Epithelial cell of esophagus (primary cell): ENCODE measurements at regions not wholly inside any gene's neighbourhood (a gene's known extent, or its start where the extent isn't known, plus 50 kb on each side); places are given as distances from the start of the nearest gene placed in this dataset.

ENCODE experiments used
- DNase-seq: peaks from one replicate; pipeline ENCODE4 v3.0.0; 2010; ENCODE audit warnings: low read depth
- H3K4me3 ChIP-seq: 2 replicates; pipeline ENCODE4 v1.5.1; 2011; ENCODE audit warnings: mild to moderate bottlenecking, low read length, control low read depth
- TF ChIP-seq, protein P1 (sequence below): IDR thresholded peaks from 2 replicates; pipeline ENCODE4 v1.5.1; 2011; ENCODE audit warnings: low read depth, mild to moderate bottlenecking, low read length, control low read depth, inconsistent platforms; ENCODE audit not compliant: insufficient read depth; ENCODE audit errors: missing control alignments

DNA sequence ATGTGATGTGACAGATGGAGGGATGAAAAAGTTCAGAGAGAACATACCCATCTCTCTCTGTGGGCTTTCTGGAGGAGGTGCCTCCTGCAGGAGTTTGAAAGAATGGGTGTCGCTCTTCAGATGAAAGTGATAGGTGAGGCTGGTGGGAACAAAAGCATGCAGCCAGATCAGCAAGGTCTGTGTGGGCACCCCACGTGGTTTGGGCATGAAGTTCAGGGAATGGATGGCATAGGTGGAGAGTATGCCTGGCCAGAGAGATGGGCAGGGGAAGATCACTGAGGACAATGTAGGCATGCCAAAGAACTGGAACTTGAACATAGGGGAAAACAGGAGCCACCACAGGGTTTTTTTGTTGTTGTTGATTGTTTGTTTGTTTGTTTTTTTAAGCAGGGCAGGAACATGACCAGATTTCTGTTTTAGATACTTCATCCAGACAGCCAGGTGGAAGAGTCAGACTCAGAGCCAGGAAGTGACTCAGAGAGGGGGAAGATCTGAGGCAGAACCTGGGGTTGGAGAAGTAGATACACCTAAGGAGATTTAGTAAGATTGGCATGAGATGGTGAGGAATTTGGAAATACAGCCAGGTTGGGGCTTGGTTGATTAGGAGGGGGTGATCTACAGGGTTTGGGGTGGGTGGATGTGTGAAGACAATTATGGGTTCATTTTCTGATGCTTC lies 64.8 kb upstream of the CLSTN2 start:
- TF ChIP-seq, protein P1, sequence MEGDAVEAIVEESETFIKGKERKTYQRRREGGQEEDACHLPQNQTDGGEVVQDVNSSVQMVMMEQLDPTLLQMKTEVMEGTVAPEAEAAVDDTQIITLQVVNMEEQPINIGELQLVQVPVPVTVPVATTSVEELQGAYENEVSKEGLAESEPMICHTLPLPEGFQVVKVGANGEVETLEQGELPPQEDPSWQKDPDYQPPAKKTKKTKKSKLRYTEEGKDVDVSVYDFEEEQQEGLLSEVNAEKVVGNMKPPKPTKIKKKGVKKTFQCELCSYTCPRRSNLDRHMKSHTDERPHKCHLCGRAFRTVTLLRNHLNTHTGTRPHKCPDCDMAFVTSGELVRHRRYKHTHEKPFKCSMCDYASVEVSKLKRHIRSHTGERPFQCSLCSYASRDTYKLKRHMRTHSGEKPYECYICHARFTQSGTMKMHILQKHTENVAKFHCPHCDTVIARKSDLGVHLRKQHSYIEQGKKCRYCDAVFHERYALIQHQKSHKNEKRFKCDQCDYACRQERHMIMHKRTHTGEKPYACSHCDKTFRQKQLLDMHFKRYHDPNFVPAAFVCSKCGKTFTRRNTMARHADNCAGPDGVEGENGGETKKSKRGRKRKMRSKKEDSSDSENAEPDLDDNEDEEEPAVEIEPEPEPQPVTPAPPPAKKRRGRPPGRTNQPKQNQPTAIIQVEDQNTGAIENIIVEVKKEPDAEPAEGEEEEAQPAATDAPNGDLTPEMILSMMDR, result no peak
- H3K4me3 ChIP-seq, result no peak overlapping the region
- DNase-seq, result peak; percentile 25

DNA sequence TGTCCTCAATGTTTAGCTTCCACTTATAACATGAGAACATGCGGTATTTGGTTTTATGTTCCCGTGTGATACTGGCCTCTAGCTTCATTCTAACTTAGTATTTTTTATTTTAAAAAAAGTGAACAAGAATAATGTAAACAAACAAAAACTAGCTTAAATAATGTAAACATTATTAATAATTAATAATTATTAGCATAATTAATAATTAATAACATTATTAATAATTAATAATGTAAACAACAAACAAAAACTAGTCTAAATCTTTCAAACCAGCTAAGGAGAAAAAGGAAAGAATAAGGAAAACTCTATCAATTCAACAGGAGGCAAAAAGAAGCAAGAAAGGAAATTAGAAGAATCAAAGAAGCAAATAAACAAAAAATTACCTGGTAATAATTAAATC lies 66.2 kb upstream of the CLSTN2 start:
- H3K4me3 ChIP-seq, result no peak overlapping the region
- TF ChIP-seq, protein P1, result no peak
- DNase-seq, result no peak

DNA sequence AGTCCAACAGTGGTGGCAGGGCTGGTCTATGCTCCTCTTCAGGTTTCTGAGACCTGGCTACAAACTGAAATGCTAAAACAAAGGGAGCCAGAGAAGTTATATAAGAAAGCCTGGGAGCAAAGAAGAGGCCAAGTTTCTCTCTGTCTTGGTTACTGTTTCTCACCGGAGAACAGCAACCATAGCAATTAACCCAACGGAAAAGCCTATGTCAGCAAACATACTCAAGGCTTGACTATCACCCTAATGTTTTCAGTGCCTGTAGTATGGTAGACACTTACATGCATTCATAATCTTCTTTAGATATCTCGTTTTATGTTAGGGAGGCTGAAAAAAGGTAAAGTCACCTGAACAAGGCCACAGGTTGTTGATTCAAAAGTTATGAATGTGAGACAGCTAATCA lies 86.3 kb upstream of the CLSTN2 start:
- DNase-seq, result no peak
- H3K4me3 ChIP-seq, result no peak overlapping the region
- TF ChIP-seq, protein P1, result no peak

DNA sequence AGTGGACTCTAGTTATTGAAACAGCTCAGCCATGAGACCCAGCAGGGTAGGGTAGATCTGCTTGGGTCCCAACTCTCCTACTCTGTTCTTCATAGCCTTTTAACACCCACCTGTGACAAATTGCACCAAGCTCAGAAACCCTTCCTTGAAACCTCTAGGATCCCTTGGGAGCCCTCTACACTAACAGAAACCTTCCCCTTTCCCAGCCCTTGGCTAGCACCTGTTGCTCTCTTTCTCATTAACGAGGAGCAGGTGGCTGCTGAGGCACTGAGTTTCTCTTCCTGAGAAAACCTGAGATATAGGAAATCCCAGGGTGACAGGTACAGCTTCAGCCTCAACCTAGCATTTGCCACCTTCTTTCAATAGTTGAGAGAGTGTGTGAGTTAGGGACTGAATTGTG lies 88.3 kb upstream of the CLSTN2 start:
- H3K4me3 ChIP-seq, result no peak overlapping the region
- TF ChIP-seq, protein P1, result no peak
- DNase-seq, result no peak

DNA sequence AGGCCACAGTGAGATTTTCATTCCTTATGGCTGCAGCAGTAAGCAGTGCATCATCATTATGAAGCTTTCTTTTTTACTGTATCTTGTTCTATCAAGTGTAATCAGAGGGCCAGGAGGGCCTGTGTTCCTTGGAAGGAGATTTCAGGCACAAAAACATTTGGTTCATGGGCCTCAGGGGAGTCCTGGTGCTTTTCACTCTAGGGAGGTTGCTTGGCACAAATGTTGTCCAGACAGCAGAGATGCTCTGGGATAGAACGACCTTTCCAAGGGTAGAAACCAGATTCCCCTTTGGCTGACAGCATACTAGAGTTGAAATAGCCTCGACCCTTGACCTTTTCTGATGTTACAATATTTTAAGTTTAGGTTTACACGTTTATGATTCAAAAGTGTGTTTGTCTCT lies 95.3 kb upstream of the CLSTN2 start:
- no peak for DNase-seq
- H3K4me3 ChIP-seq, result no peak overlapping the region
- TF ChIP-seq, protein P1, result no peak

DNA sequence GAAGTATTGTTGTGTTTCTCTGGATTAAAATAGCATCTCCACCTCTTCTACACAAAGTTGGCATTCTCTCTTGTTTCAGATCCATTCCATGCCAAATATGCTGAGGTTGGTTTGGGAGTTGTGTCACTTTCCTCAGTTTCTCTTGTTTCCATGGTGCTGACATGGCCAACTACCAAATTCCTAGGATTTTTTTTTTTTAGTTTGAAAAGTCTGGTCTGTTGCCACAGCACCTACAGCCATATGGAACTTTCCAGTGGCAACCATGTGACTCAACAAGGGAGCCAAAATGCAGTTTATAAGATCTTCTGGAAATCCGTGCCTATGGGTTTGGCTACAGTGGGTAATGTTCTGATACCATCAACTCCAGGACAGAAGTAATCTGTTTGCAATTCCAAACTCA lies 96.0 kb upstream of the CLSTN2 start:
- H3K4me3 ChIP-seq, result no peak overlapping the region
- TF ChIP-seq, protein P1, result no peak
- DNase-seq, result no peak
